ENCODE measurements at regions not wholly inside any gene's neighbourhood (a gene's known extent, or its start where the extent isn't known, plus 50 kb on each side); places are given as distances from the start of the nearest gene placed in this dataset.
"Not testable (repeated sequence)": the region's sequence is repeated elsewhere in the genome, so short reads cannot be mapped to it uniquely, and the experiment has no call there.

DNA sequence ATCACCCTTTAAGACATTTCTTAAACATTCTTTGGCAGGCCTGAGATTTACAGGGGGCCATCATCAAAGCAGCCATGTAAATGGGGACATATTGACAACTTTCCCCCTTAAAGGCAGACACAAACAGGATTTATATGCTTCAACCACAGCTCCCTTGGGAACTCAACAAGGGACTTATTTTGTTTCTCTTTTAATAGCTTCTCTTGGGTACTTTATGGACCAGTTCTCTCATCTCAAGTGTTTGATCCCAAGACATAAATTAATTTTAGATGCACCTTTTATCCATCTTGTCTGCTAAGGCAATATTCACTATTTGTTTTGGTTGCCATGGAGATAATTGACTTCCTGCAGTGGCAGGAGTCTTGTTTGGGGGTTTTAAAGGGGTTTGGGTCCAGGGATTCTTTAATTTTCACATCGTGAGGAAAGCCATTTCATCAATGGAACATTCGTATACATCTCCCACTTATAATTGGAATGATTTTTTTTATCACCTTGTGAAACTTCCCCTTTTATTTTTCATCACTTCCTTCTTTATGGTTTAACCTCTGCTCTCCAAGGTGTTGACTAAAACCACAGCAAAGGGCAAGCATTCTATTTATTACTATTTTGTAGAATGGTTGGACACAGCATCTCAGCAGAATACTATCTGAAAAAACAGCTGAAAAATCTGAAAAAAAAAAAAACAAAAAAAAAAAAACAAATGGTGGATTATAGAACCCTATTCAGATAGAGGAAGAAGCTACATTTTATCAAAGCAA lies 726.0 kb downstream of the DIAPH3 start:
- H3K27me3 ChIP-seq, result no peaks in the 10 kb centered on the region
- WGBS, 2 donors, result 61 to 80% methylated on average over 2 of the region's 2 CpGs
- no peak for TF ChIP-seq POLR2A (IDR thresholded peaks at IDR 0.05)
- TF ChIP-seq, protein P1, sequence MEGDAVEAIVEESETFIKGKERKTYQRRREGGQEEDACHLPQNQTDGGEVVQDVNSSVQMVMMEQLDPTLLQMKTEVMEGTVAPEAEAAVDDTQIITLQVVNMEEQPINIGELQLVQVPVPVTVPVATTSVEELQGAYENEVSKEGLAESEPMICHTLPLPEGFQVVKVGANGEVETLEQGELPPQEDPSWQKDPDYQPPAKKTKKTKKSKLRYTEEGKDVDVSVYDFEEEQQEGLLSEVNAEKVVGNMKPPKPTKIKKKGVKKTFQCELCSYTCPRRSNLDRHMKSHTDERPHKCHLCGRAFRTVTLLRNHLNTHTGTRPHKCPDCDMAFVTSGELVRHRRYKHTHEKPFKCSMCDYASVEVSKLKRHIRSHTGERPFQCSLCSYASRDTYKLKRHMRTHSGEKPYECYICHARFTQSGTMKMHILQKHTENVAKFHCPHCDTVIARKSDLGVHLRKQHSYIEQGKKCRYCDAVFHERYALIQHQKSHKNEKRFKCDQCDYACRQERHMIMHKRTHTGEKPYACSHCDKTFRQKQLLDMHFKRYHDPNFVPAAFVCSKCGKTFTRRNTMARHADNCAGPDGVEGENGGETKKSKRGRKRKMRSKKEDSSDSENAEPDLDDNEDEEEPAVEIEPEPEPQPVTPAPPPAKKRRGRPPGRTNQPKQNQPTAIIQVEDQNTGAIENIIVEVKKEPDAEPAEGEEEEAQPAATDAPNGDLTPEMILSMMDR (IDR thresholded peaks at IDR 0.05), result no peak
- DNase-seq (no peak), ATAC-seq (no peak)
- no peaks in the 10 kb centered on the region for H3K9me3 ChIP-seq
- no peak overlapping the region for H3K27ac ChIP-seq
- no peak overlapping the region for H3K4me3 ChIP-seq
- H3K4me1 ChIP-seq, result no peaks in the 10 kb centered on the region
- no peaks in the 10 kb centered on the region for H3K36me3 ChIP-seq (replicated peaks in 1 of 2; ENCODE audit: insufficient read depth in 1 of 2, low read depth in 2 of 2)
- intact Hi-C loops (cut with DNase I), result no loop called here

DNA sequence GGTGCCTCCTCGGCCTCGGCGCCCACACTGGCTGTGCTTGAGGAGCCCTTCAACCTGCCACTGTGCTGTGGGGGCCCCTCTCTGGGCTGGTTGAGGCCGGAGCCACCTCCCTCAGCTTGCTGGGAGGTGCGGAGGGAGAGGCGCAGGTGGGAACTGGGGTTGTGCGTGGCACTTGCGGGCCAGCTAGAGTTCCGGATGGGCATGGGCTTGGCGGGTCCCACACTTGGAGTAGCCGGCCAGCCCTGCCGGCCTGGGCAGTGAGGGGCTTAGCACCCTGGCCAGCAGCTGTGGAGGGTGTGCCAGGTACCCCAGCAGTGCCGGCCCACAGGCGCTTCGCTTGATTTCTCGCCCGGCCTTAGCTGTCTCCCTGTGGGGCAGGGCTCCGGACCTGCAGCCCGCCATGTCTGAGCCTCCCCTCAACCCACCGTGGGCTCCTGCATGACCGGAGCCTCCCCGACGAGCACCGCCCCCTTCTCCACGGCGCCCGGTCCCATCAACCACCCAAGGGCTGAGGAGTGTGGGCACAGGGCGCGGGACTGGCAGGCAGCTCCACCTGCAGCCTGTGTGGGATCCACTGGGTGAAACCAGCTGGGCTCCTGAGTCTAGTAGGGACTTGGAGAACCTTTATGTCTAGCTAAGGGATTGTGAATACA lies 723.8 kb downstream of the DIAPH3 start:
- peak in 1 of 3 donors; percentile 2 for TF ChIP-seq POLR2A (IDR thresholded peaks at IDR 0.05)
- TF ChIP-seq, protein P1 (IDR thresholded peaks at IDR 0.05), result no peak
- WGBS, 2 donors, result 88 to 98% methylated on average over 8 to 28 of the region's 29 CpGs

DNA sequence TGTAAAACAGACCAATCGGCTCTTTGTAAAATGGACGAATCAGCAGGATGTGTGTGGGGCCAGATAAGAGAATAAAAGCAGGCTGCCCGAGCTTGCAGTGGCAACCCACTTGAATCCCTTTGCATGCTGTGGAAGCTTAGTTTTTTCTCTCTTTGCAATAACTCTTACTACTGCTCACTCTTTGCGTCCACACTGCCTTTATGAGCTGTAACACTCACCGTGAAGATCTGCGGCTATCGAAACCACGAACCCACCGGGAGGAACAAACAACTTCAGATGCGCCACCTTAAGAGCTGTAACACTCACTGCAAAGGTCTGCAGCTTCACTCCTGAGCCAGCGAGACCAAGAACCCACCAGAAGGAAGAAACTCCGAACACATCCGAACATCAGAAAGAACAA lies 722.7 kb downstream of the DIAPH3 start:
- H3K27me3 ChIP-seq; DNase-seq; intact Hi-C loops (cut with DNase I); H3K4me1 ChIP-seq; H3K9me3 ChIP-seq; H3K27ac ChIP-seq; H3K4me3 ChIP-seq; H3K36me3 ChIP-seq (replicated peaks in 1 of 2; ENCODE audit: insufficient read depth in 1 of 2, low read depth in 2 of 2); ATAC-seq: not testable (repeated sequence)
- WGBS, 2 donors, result 69 to 91% methylated on average over 12 to 13 of the region's 13 CpGs

More for the DNA sequence above, 723.8 kb downstream of the DIAPH3 start:
- no peak for ATAC-seq
- Histone ChIP-seq H3K27ac (no peak overlapping the region), H3K36me3 (replicated peaks in 1 of 2; ENCODE audit: insufficient read depth in 1 of 2, low read depth in 2 of 2) (no peaks in the 10 kb centered on the region), H3K27me3 (no peaks in the 10 kb centered on the region), H3K4me3 (no peak overlapping the region), H3K4me1 (peaks cover 6% of the 10 kb centered on the region), H3K9me3 (no peaks in the 10 kb centered on the region)
- no peak for DNase-seq
- intact Hi-C loops (cut with DNase I), result no loop called here

- DNase-seq (no peak), ATAC-seq (no peak)
- no peak overlapping the region for H3K27ac ChIP-seq
- no peaks in the 10 kb centered on the region for H3K9me3 ChIP-seq
- H3K36me3 ChIP-seq (replicated peaks in 1 of 2; ENCODE audit: insufficient read depth in 1 of 2, low read depth in 2 of 2), result no peaks in the 10 kb centered on the region
- H3K4me3 ChIP-seq, result no peak overlapping the region
- H3K4me1 ChIP-seq, result peaks cover 6% of the 10 kb centered on the region
- WGBS, 2 donors, result 77 to 84% methylated on average over 7 of the region's 7 CpGs
- intact Hi-C loops (cut with DNase I), result no loop called here
- no peaks in the 10 kb centered on the region for H3K27me3 ChIP-seq
- TF ChIP-seq, protein P1 (IDR thresholded peaks at IDR 0.05), result no peak
- no peak for TF ChIP-seq POLR2A (IDR thresholded peaks at IDR 0.05)
These were observed 722.0 kb downstream of the DIAPH3 start for GRCh38 chr13:59441596-59442280.

GRCh38 chr13:59442461-59442860 lies 721.3 kb downstream of the DIAPH3 start:
- H3K4me3 ChIP-seq, result no peak overlapping the region
- no peak for TF ChIP-seq POLR2A (IDR thresholded peaks at IDR 0.05)
- TF ChIP-seq, protein P1 (IDR thresholded peaks at IDR 0.05), result no peak
- H3K9me3 ChIP-seq, result no peaks in the 10 kb centered on the region
- DNase-seq (no peak), ATAC-seq (no peak)
- H3K27me3 ChIP-seq, result no peaks in the 10 kb centered on the region
- WGBS, 2 donors, result 70 to 74% methylated on average over 4 of the region's 4 CpGs
- H3K36me3 ChIP-seq (replicated peaks in 1 of 2; ENCODE audit: insufficient read depth in 1 of 2, low read depth in 2 of 2), result no peaks in the 10 kb centered on the region
- intact Hi-C loops (cut with DNase I), result no loop called here
- H3K4me1 ChIP-seq, result peaks cover 6% of the 10 kb centered on the region
- H3K27ac ChIP-seq, result no peak overlapping the region
